NCI-H2196 (cell line): ENCODE measurements at regions not wholly inside any gene's neighbourhood (a gene's known extent, or its start where the extent isn't known, plus 50 kb on each side); places are given as distances from the start of the nearest gene placed in this dataset.

ENCODE experiments used
- DNase-seq: peaks from one replicate; lab custom pipeline; 2025; ENCODE audit not compliant: unreplicated experiment; lab: John Stamatoyannopoulos, UW

DNA sequence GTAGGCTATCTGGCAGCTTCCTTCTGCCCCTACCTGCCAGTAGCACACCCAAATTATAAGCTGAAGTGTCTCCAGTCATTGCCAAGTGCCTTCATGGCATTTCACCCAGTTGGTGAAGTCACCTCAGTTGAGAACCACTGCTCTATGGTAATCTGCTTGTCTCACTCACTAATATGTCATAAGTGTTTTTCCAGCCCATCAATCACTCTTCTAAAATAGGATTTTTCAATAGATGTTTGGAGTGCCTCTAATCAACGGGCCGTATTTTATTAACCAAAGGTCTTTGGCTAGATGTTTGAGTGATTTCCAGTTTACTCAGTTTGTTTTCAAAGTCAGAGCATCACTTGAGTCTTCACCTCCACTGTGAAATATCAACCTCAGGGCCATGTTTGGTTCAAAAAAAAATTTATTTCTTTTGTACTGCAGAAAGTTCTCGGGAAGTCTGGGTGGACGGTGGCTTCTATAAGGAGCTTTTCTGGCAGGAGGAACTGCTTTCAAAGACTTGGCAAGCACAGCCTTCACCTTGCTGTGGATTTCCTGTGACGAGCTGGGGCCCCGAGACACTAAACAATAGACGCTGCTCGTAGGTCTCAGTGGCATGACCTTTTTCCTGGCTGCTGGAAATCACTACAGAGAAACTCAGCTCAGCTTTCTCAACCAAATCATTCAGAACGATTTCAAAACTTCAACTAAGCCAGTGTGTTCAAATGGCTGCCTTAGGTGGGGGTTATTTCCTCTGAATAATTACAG, 95.2 kb upstream of the FOXF1 start:
- no peak for DNase-seq

DNA sequence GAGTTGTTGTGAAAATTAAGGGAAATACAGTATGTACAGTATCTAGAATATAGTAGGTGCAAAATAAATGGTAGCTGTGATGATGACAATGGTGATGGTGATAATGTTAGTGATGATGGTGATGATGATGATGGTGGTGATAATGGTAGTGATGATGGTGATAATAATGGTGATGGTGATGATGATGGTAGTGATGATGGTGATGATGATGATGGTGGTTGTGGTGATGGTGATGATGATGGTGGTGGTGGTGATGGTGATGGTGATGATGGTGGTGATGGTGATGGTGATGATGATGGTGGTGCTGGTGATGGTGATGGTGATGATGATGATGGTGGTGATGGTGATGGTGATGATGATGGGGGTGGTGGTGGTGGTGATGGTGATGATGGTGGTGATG, 91.3 kb upstream of the FOXF1 start:
- DNase-seq: no peak

DNA sequence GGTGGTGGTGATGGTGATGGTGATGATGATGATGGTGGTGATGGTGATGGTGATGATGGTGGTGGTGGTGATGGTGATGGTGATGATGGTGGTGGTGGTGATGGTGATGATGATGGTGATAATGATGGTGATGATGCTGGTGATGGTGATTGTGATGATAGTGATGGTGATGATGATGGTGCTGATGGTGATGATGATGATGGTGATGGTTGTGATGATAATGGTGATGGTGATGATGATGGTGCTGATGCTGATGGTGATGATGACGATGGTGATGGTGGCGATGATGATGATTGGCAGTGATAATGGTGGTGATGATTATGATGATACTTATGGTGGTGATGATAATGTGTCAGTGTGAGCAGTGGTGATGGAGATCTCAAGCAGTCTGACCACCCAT, 90.8 kb upstream of the FOXF1 start:
- no peak for DNase-seq

DNA sequence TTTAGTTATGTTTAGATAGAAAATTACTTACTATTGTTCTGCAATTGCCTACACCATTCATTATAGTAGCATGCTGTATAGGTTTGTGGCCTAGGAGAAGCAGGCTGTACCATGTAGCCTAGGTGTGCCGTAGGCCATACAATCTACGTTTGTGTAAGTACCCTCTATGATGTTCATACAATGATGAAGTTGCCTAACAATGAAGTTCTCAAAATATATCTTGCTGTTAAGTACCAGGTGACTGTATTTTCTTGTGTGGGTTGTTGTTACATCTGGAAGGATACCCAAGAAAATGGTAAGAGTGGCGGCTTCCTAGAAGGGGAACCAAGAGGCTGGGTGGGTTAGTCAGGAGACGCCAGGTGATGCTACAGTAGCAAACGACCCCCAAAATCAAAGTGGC, 88.3 kb upstream of the FOXF1 start:
- no peak for DNase-seq

DNA sequence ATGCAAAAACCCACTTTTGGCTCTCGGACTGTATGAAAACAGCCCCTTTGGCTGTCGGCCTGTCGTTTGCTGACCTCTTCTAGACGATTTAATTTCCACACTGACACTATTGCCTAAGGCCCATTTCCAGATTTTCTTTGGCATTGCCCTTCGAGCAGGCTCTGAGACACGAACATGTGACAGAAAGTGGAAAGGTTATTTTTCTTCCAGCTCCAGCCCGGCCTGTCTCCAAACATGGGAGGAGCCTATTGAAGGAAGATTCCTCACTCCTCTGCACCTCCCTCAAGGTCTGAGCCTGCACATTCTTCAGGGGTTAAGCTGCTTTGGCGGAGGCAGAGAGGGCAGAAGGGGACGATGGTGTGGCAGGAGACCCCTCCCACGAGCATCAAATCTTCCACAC, 85.9 kb upstream of the FOXF1 start:
- DNase-seq: no peak

DNA sequence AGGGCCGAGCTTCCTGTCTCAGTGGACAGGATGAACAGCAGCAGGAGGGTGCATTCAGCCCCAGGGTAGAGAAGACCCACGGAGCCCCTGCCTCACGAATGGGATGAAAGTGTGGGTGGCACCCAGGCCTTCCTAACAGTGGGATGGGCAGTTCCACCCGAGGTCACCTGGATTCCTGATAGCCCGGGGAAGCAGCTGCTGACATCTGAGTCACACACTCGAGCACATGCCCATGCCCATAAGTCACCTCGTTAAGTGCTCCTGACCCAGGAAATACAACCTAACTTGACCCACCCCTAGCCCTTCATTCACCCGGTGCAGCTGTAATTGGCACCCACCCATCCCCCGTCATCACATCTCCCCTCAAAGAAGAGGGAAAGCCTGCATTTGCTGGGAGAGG, 85.3 kb upstream of the FOXF1 start:
- no peak for DNase-seq

DNA sequence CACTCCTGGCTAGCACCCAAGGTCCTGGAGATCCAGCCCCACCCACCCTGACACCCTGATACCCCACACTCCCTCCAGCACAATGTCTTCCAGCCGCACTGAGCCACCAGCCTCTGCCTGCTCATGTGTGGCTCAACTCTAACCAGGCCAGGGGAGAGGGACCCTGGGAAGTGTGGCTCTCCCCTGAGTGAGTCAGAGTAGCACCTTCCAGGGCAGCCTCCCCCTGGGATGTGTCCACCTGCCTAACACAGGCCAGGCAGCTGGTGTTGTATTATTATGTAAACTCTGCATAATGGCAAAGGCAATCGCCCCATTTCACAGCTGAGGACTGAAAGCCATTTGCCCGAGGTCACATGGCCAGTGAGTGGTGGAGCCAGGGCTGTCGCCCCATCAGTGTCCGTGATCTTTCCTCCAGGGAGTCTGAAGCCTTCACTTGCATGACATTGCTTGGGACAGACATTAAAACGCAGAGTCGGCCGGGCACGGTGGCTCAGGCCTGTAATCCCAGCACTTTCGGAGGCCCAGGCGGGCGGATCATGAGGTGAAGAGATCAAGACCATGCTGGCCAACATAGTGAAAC, 84.2 kb upstream of the FOXF1 start:
- no peak for DNase-seq

DNA sequence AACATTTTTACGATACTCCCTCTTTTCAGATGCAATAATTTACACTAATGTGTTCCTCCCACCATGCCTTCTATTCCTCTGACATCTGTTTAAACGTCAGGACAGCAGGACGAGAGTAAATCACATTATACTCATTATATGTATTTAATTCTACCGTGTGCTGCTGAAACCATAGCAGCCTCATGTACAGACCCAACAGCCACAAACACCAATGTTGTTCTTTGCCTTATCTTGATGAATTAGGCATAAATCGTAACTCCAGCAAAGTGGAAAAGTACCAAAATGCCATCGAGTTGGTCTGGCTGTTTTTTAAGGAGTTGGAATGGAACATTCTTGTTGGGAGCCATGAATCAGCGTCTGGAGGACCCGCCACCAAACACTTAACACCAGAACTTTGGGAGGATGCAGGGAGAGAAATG, 82.9 kb upstream of the FOXF1 start:
- no peak for DNase-seq

DNA sequence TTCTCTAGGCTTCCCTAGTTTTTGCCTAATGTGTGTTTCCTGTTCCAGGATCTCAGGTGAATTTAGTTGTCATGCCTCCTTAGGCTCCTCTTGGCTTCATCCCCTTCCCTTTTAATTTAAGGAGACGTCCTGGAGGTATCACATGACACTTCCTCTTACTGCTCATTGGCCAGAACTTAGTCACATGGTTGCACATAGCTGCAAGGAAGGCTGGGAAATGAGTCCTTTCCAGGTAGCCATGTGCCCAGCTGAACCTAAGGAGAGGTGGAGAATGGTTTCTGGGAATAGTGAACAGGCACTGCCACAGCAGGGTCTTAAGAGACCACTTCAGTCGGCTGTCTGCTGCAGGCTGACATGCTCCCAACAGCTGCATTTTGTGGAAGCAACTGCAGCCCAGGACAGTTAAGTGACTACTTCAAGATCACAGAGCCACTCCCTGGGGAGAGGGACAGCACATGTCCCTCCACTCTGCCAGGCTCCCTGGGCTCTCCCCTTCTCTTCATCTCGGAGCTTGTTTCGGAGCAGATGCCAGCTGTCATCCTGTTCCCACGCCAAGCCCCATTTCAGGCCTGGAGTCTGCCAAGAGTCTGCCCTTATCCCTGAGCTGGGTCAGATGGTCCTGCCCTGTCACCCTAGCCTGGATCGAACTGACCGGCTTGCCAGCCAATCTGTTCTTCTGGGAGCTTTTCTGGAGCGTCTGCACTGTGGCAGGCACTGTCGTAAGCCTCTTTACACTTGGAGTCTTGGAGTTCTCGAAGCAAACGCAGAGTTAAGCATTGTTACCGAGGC, 81.4 kb upstream of the FOXF1 start:
- DNase-seq: no peak

DNA sequence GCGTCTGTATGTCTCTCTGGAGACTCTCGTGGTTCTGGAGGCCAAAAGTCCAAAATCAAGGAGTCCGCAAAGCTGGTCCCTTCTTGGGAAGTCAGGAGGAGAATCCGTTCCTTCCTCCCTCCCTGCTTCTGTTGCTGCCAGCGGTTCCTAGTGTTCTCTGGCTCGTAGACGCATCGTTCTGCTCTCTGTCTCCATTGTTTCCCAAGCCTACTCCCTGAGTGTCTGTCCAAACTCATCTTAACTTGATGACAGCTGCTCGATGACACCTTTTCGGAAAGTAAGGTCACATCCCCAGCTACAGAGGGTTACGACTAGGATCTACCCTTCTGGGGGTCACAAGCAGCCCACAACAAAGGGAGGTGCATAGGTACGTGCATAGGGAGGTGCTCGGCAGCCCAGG, 80.7 kb upstream of the FOXF1 start:
- DNase-seq: no peak

DNA sequence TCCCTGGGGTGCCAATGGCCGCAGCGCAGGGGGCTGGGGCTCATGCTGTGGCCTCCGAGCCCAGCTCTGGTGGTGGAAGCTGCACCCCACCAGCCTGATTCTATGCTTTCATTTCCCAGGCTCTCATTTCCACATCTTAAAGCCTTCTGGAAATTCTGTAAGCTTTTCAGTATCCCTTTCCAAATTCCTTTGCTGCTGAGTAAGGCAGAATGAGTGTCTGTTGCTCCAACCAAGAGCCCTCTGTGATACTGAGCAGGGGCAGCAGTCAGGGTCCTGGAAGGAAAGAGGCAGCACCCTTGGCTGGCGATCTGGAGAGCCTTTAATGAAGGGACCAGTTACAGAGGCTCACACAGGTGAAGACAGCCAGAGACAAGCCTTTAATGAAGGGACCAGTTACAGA, 79.5 kb upstream of the FOXF1 start:
- no peak for DNase-seq

DNA sequence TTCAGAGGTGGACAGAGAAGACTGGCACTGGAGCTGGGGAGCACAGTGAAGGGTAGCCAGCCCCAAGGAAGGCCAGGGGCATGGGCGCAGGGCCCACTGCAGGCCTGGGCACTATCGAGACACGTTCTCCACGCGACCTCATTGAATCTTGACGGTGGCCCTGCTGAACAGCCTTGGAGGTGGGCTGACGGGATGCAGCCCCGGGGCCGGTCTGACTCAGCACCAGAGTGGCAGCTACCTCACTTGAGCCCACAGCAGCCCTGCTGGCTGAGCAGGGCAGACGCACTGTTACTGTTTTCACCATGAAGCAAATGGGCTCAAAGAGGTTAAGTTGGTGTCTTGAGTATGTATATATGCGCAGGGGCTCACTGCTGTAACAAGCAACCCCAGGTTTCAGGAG, 78.8 kb upstream of the FOXF1 start:
- DNase-seq: no peak

DNA sequence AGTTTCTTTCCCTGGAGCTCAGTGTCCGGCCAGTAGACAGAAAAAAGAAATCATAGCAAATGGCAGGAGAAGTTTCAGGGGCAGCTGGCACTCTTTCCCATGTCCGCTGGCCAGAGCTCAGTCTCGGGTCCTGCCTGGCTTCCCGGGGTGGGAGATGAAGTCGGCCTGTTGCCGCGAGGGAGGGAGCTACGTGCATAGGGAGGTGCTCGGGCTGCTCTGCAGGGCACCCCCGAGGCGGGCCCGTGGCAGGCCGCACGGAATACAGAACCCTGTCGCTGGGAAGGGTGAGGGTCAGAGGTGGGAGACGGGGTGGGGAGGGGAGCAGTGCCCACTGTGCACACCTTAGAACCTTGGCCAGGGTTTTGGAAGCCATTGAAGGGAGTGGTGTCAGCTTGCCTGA, 78.3 kb upstream of the FOXF1 start:
- no peak for DNase-seq

DNA sequence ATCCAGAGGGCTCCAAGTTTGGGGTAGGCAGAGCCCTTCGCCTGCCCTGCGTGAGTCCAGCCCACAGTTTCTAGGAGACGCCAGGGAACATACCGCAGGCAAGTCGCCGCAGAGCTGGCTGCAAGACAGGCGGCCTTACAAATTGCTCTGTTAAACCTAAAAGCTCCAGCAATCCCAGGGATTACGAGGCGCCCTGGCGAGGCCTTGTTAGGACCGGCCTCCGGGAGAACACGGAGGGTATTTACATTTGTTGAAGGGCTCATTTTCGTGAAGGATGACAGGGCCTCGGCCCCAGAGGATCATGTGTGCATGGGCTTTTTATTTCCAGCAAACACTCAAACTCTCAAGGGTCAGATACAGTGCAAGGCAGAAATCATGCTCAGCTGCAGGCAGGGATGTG, 77.6 kb upstream of the FOXF1 start:
- DNase-seq: no peak

DNA sequence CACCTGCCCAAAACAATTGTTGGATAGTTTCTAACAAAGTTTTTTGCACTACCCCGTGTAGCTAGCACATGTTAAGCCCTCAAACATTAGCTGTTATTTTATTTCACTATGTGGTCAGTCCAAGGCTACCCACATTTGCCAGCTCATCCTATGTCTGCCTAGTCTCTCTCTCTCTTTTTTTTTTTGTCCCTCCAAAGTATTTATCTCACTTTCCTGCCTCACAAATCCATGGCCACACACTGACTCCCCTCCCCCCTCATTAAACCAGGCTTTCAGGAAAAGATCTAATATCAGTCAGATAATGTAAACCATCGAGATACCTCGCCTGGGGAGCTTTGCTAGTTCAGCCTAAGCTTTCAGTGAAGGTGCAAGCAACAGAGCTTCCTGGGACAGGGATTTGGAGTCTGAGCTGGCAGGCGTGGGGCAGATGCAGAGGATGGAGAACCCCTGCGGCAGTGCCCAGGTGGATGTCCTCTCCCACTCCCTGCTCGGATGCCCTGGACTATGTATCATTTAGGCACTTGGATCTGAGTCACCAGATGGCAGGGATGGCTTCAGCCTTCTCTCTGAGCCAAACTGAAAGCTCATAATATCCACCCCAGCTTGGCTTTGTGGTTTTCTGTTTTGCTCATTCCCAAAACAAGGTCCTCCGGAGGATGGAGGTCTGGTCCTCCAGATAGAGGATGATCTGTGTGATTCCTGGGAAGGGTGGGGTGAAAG, 73.7 kb upstream of the FOXF1 start:
- DNase-seq: no peak

DNA sequence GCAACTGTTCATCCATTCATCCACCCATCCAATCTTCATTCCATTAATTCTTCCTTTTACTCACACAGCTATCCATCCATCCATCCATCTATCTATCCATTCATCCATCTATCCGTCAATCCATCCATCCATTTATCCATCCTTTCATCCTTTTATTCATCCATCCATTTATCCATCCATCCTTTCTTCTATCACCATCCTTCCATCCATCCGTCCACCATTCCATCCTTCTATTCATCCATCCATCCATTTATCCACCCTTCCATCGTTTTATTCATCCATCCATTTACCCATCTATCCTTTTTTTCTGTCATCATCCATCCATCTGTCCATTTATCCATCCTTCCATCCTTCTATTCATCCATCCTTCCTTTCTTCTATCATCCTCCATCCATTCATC, 73.0 kb upstream of the FOXF1 start:
- no peak for DNase-seq

DNA sequence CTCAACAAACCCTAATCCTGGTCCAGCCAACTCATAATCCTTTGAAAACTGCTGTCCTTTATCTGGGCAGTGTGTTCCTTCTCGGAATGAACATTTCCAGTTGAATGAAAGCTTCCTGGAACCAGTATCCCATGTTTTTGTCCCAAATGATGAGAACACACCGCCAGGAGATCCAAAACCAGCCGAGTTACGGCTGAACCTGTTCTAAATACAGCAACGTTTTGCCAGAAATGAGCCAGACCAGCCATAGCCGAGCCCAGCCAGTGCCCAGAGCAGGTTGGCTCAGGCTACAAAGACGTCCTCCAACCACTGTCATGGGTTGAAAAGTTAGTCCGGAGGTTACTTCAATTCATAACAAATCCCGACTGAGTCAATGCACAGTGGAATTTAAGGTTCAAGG, 67.6 kb upstream of the FOXF1 start:
- no peak for DNase-seq

DNA sequence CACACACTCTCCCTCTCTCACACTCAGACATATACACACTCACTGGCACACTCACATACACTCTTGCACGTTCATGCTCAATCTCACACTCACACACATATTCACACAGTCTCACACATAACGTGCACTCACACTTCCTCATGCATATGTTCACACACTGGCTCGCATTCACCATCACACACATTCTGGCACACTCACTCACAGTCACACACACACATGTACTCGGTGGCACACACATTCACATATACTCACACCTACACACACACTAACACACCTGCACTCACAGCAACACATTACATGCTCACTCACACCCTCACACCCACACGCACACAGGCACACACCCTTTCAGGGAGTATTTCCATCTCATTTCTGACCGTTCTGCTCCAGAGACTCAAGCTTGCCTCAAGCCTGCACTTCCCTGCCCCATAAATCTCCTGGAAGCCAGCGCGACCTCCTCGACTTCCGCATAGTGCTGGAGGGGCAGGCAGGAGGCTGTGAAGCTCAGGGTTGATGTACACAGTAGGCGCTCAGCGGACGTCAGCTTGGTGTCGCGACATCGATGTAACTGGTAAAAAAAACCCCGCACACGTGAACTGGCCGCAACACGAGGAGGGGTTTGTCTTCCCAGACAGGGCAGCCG, 66.7 kb upstream of the FOXF1 start:
- DNase-seq: no peak

DNA sequence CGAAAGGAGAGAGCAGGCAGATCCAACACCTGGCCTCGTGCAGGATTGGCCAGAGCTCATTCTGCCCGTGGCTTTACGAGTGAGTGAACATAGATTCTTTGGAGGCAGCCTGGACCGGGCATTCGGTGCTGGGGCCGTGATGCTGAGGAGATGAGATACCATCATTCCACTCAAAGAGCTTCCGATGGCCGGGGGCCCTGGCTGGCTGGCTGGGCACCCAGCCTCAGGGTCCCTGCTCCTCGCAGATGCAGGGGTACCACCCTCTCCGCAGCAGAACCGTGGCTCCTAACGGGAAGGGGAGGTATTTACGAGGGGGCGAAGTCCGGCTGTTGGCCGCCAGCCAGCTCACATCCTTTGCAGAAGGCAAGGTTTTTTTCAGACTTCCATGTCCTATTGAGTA, 66.1 kb upstream of the FOXF1 start:
- DNase-seq: no peak

DNA sequence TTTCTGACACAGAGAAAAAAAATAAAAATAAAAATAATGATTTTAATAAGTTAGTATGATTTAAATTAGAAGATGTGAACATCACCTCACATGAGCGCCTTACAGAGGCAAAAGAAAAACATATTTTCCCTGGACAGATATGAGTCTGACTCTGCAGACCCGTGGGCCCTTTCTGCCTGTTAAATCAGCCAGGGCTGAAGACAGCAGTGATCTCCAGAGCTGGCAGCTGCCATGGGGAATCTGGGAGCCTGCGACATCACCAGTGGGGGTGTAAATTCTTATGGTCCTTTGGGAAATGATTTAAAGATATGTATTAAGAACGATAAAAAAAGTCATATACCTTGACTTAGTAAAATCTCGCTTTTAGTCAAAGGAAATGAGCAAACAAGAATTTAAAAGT, 65.7 kb upstream of the FOXF1 start:
- no peak for DNase-seq

DNA sequence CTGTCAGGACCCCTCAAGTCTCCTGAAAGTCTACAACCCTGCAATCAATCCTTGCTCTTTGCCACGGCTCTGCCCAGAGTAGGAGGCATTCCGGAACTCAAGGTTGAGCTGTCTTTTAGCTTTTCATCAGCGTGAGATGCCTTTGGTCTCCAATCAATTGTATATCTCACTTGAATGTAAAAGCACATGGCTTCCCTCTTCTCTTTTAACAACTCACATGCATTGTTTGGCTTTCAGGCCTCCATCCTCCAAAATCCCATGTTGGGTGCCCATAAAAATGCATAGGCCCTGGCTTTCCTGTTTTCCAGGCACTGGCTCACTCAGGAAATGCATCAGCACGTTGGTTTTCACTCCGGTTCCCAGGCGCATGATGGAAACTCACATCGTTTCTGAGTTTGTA, 64.0 kb upstream of the FOXF1 start:
- no peak for DNase-seq
